GM18861 (cell line): ENCODE measurements at regions not wholly inside any gene's neighbourhood (a gene's known extent, or its start where the extent isn't known, plus 50 kb on each side); places are given as distances from the start of the nearest gene placed in this dataset.
"Not testable (repeated sequence)": the region's sequence is repeated elsewhere in the genome, so short reads cannot be mapped to it uniquely, and the experiment has no call there.

Experiments
- ATAC-seq: cut with Tn5 transposase; IDR thresholded peaks from one replicate; pipeline ENCODE4 v1.9.1; 2021; ENCODE audit not compliant: unreplicated experiment

GRCh38 chr1:206311611-206312273 lies 108.4 kb downstream of the SRGAP2 start:
- ATAC-seq = not testable (repeated sequence)

DNA sequence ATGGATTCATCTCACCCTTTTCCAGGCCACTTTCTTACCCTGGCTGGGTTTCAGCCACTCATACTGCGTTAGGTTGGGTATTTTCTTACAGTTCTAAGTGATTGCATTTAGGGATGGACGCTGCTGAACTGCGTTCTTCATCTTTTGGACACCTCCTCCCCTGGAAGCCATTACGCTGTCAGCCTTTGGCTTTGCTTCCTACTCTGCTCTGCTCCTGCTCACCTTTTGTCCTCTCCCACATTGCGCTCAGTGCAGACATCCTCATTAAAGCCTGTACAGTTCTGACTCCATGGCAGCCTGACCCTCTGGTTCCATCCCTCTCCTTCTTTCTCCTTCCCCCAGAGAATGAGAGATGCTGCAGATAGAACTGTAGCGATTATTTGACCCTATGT lies 108.9 kb downstream of the SRGAP2 start:
- ATAC-seq = not testable (repeated sequence)

- ATAC-seq = not testable (repeated sequence)
Observed at GRCh38 chr1:206314951-206315636, 111.8 kb downstream of the SRGAP2 start.

DNA sequence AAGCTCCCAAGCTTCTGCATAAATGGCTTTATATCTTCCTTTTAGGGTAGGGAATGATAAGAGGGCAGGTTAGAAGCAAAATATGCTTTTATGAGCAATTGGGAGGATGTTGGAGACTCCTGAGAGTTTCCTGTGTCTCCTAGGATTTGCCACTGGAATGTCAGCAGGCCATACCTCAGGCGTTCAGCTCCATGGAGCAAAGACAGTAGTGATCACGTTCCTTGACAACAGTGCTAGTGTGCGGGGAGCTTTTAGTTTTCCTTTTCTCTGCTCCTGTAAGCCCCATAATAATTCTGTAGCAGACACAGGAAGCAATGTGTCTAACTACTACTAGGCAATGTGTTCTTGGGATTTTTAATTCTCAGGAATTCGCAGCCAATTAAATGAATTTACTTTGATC lies 113.6 kb downstream of the SRGAP2 start:
- not testable (repeated sequence) for ATAC-seq

DNA sequence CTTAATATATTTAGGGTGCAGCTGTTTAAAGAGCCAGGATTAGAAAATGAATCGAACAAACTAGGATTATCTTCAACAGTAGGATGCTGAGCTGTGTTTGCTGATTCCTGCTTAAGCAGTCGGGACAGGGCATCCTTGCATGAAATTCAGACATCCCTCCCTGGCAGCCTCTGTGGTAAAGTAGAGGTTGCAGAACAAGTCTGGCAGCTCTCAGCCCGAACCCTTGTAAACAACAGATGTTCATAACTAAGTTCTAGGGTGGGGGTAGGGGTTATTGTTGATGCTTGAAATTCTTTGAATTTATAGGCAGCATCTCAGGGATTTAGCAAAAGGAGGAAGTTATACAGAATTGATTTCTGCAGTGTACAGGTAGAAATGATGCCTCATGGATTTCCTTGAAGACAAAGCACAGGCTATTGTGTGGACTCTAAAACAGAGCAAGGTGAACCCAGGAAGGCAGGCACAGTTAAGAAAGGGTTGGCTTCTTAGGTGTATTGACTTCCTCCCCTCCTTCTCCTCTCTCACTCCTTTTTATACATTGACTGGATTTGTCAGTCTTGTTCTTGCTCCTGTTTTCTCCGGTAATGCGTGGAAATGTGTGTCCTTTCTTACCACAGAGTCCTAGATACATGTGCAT lies 114.7 kb downstream of the SRGAP2 start:
- ATAC-seq = not testable (repeated sequence)

DNA sequence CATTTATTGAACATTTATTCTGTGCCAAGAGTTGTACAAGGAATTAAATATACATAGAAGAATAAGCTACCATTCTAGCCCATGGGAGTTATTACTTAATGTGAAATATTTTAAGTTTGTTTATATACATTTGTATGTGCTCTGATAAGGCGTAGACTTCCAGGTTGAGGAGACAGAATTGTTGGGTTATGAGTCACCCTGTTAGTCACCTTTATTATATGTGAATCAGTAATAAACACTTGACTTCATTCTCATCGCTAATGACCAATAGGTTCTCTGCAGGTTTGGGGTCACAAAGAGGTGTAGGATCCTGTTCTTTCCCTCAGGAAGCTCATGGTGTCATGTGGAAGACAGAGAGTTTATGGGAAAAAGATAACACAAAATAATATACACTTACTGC lies 116.9 kb downstream of the SRGAP2 start:
- ATAC-seq = not testable (repeated sequence)

DNA sequence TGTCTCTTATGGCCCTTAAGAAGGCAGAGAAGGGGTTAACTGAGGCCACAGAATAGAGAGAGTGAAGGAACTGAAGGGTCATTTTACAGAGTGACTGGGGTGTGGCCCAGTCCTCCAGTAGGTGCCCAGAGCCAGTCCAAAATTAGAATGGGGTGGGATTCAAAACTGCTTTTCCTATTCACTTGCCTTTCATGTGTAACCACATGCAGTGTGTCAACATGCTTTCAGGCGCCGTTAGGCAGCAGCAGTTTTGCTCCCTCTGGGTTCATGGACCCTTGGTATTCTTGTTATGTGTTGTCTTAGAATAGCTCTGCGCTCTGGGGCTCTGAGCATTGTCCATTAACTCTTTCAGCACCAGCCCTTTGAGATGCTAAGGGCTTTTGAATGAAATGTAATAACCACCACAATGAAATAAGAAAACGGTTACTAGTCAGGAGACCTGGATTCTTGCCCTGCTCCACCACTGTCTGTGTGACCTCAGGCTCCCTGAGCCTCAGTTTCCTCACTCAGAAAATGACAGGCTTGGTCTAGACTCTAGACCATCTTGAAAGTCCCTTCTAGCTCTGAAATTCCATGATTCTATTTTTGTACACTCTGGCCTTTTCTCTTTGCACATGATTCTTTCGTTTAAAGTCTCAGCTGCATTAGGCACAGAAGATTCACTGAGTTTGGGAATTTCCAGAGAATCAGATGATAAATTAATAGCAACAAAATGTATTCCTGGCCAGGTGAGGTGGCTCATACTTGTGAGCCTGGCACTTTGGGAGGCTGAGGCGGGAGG lies 123.0 kb downstream of the SRGAP2 start:
- ATAC-seq = not testable (repeated sequence)

DNA sequence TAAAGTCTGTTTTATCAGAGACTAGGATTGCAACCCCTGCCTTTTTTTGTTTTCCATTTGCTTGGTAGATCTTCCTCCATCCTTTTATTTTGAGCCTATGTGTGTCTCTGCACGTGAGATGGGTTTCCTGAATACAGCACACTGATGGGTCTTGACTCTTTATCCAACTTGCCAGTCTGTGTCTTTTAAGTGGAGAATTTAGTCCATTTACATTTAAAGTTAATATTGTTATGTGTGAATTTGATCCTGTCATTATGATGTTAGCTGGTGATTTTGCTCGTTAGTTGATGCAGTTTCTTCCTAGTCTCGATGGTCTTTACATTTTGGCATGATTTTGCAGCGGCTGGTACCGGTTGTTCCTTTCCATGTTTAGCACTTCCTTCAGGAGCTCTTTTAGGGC lies 128.3 kb downstream of the SRGAP2 start:
- ATAC-seq = not testable (repeated sequence)

DNA sequence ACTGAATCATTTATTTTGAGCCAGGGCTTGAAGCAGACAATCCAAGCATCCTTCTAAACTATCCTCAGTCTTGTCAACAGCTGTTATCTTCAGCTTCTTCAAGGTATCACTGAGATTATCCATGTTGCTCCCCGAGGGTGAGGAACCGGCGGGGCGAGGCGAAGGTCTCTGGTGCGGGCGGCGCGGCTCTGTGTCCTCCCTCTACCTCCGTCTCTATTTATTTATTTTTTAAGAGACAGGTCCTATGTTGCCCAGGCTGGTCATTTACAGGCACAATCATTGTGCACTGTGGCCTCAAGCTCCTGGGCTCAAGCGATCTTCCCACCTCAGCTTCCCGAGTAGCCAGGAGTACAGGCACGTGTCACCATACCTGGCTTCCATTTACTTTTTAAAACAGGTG lies 130.0 kb downstream of the SRGAP2 start:
- not testable (repeated sequence) for ATAC-seq

DNA sequence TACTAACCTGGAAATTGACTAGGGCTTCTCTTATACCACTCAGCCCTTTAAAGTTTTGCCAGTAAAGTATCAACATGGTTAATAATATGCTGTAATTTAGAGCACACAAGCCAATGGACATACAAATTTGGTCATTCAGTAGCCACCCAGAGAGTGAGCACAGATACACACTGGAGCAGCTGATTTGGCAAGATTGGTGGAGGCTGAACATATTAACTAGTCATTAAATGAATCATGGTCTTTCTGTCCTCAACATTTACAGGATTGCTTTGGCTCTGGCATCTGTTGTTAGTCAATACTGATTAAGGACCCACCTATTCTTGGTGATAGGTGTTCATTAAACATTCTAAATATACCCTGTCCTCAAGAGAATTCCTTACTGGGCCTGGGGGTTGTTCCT lies 130.6 kb downstream of the SRGAP2 start:
- not testable (repeated sequence) for ATAC-seq

DNA sequence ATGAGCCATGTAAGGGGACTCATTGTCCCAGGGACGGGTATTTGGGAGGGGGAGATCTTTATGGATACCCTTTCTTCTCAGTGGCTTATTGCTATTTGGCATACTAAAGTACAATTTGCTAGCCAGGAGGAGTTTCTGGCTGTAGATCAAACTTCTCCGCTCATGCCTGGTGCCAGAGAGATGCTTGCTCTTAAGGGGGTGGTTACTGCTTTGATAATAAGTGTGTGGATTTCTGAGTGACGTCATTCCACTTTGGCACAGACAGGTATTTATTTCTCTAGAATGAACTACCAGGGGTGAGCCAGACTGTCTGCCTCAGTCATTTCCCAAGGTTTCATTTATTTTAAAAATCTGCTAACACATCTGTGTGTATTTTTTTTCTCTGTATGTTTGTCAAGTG lies 131.1 kb downstream of the SRGAP2 start:
- not testable (repeated sequence) for ATAC-seq

DNA sequence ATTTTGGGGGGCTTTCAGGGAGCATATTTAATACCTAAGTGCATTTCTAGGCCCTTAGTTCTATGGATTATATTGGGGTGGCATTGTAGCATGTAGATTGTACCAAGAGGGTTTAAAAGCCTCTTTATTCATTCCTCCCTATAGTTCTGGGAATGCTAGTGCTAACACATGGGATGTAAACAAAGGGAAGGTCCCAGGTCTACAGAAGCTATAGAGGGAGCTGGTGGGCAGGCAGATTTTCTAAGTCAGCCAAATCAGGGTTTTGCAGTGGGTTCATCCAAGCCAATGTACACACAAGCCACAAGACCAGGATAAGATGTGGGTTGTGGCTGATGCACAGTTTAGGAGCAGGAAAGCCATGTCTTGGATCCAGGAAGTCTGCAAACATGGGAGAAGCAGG lies 131.8 kb downstream of the SRGAP2 start:
- ATAC-seq = not testable (repeated sequence)

GRCh38 chr1:206335875-206336846 lies 132.8 kb downstream of the SRGAP2 start:
- ATAC-seq = not testable (repeated sequence)

DNA sequence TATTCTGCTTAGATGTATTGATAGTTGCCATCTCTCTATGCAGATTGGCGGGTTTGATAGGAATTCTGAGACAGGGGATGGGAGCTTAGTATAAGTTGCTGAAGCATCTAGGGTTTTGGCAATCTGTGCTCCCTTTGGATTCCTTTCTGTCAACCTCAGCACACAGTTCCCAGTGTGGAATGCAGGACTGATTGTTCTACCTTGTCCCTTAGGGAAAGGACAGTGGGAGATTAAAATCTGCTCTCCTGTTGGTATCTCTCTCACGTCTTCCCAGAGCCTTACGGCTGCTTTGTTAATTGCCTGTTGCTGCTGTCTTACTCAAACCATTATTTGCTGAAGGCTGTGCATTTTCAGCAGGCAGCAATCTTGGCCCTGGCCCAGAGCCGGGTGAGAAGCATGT lies 133.3 kb upstream of the IKBKE start:
- not testable (repeated sequence) for ATAC-seq

DNA sequence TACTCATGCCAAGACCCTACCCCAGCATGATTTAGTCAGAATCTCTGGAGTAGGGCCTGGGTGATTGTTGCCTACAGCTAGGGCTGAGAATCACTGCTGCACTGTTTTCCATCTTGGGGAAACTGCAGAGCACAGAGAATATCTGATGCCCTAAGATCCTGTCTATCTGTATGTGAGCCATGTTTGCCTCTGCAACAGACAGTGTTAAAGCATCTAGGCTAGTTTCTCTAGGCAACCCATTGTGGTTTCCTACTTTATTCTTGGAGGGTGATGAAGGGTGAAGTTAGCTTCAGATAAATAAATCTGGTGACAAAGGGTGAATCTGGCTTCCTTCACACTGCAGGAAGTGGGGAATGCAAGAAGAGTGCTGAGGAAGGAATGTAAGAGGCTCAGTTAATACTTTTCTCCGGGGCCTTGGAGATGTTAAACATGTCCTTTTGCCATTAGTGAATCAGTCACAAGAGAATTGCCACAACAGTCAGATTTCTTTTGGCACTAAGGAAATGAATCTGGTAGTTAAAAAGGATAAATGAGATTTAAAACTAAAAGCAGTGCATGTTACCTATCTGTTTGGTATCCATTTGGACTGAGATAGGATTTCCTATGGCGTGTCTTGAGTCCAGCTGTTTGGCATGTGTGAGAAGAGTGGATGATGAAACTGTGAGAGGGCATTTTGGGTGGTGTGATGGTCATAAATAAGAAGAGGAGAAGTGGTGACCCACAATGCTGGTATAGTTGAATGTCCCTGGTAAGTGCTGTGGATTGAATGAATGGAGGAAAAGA lies 119.6 kb upstream of the IKBKE start:
- ATAC-seq = not testable (repeated sequence)

- not testable (repeated sequence) for ATAC-seq
Observed at GRCh38 chr1:206351276-206352052, 118.8 kb upstream of the IKBKE start.

DNA sequence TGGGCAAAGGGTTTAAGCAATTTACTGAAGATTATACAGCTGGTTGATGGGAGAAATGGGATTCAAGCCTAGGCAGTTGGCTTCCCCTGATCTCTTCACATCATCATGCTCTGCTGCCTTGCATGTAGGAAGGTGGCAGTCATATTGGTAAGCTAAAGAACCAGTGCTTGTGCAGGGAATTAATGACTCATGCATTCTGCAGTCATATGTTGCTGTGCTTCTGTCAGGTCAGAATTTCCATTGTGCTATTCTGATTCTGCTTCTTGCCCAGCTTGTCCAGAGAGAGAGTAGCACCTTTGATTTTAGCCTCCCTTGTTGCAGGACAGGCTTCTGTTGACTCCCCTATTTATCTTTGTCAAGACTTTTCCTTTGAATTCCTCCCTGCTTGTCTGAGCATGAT lies 114.0 kb upstream of the IKBKE start:
- peak; percentile 66 for ATAC-seq

GRCh38 chr1:206357962-206358361 lies 112.3 kb upstream of the IKBKE start:
- ATAC-seq = not testable (repeated sequence)

DNA sequence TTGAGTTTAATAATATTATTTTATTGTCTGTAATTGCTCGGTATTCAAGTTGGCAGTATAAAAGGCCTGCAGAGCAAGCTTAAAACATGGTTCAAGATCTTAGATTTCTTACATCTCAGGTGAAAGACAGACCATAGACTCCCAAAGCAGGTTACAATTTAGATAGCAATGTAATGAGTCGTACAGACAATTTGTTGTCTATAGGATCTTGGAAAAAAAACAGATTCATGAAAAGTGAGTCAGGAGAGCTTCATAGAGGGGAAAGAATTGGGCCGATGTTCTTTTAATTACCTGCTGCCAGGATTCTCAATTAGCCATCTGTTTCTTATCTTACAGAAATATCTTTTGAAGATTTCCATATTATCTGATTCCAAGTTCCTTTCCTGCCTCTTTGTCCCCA lies 111.5 kb upstream of the IKBKE start:
- not testable (repeated sequence) for ATAC-seq
